NCI-H2081 (cell line): ENCODE measurements at regions not wholly inside any gene's neighbourhood (a gene's known extent, or its start where the extent isn't known, plus 50 kb on each side); places are given as distances from the start of the nearest gene placed in this dataset.
"Not testable (repeated sequence)": the region's sequence is repeated elsewhere in the genome, so short reads cannot be mapped to it uniquely, and the experiment has no call there.

Experiments used
- DNase-seq, 2 experiments: peaks; one replicate each; lab custom pipeline; 2025; lab: John Stamatoyannopoulos, UW

- DNase-seq: no peak
Measured at GRCh38 chr16:6853565-6853964, 479.1 kb upstream of the RBFOX1 start.

- DNase-seq: no peak
Measured at GRCh38 chr16:6852643-6853225, 479.9 kb upstream of the RBFOX1 start.

- DNase-seq: no peak
Measured at GRCh38 chr16:6846452-6846851, 486.2 kb upstream of the RBFOX1 start.

- DNase-seq: no peak
Measured at GRCh38 chr16:6841392-6841791, 491.3 kb upstream of the RBFOX1 start.

- DNase-seq: no peak
Measured at GRCh38 chr16:6837722-6838121, 494.9 kb upstream of the RBFOX1 start.

- no peak for DNase-seq
Measured at GRCh38 chr16:6836766-6837165, 495.9 kb upstream of the RBFOX1 start.

- DNase-seq: no peak
Measured at GRCh38 chr16:6835941-6836340, 496.7 kb upstream of the RBFOX1 start.

- DNase-seq: no peak
Measured at GRCh38 chr16:6835516-6835915, 497.1 kb upstream of the RBFOX1 start.

- DNase-seq: no peak
Measured at GRCh38 chr16:6828690-6829089, 504.0 kb upstream of the RBFOX1 start.

GRCh38 chr16:6827931-6828330 is 504.7 kb upstream of the RBFOX1 start:
- DNase-seq: no peak

GRCh38 chr16:6827267-6827666 is 505.4 kb upstream of the RBFOX1 start:
- no peak for DNase-seq

- no peak for DNase-seq
Measured at GRCh38 chr16:6822041-6822440, 510.6 kb upstream of the RBFOX1 start.

GRCh38 chr16:6804461-6804860 is 528.2 kb upstream of the RBFOX1 start:
- no peak for DNase-seq

GRCh38 chr16:6803176-6803575 is 529.5 kb upstream of the RBFOX1 start:
- no peak for DNase-seq

- DNase-seq: no peak
Measured at GRCh38 chr16:6797223-6797622, 535.4 kb upstream of the RBFOX1 start.

- no peak for DNase-seq
Measured at GRCh38 chr16:6777624-6778023, 555.0 kb upstream of the RBFOX1 start.

- DNase-seq: no peak
Measured at GRCh38 chr16:6775712-6776111, 556.9 kb upstream of the RBFOX1 start.

GRCh38 chr16:6771956-6772355 is 560.7 kb upstream of the RBFOX1 start:
- no peak for DNase-seq

- no peak for DNase-seq
Measured at GRCh38 chr16:6753553-6753952, 579.1 kb upstream of the RBFOX1 start.

GRCh38 chr16:6751191-6751590 is 581.5 kb upstream of the RBFOX1 start:
- DNase-seq: no peak

GRCh38 chr16:6749698-6750097 is 582.9 kb upstream of the RBFOX1 start:
- no peak for DNase-seq

- not testable (repeated sequence) for DNase-seq
Measured at GRCh38 chr16:6736302-6736701, 596.3 kb upstream of the RBFOX1 start.

- no peak for DNase-seq
Measured at GRCh38 chr16:6735631-6736030, 597.0 kb upstream of the RBFOX1 start.

- DNase-seq: no peak
Measured at GRCh38 chr16:6732166-6732565, 600.5 kb upstream of the RBFOX1 start.

- DNase-seq: no peak
Measured at GRCh38 chr16:6728381-6728780, 604.3 kb upstream of the RBFOX1 start.
